ENCODE measurements at regions not wholly inside any gene's neighbourhood (a gene's known extent, or its start where the extent isn't known, plus 50 kb on each side); places are given as distances from the start of the nearest gene placed in this dataset.

DNA sequence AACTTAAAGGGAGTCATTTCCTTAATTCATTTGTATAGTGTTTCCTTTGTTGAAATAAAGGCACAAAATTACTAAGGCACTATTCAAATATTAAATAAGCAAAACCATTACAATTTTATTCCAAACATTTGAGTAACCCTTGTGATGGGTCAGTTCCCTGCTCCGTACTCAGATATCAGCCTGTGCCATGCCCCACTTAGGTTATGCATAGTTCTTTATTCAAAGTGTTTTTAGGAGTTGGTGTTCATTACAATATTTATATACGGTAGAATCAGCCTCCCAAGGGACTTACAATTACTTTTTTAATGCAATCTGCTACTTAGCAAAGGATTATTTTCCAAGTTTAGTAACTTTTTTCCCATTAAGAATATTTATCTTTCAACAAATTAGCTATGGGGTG is 119.3 kb upstream of the SEMA3D start:
- H3K4me1 ChIP-seq: no peaks in the 10 kb centered on the region
- TF ChIP-seq CTCF (IDR thresholded peaks at IDR 0.05): no peak
- intact Hi-C loops (cut with DNase I): no loop called here
- 36 to 41% methylated on average over 2 of the region's 2 CpGs for WGBS, 2 donors
- ATAC-seq (no peak), DNase-seq (no peak)
- H3K9me3 ChIP-seq: no peaks in the 10 kb centered on the region
- no peaks in the 10 kb centered on the region for H3K36me3 ChIP-seq
- no peak overlapping the region for H3K4me3 ChIP-seq
- no peaks in the 10 kb centered on the region for H3K27me3 ChIP-seq
- no peak overlapping the region for H3K27ac ChIP-seq

GRCh38 chr7:85294176-85294575 is 107.3 kb upstream of the SEMA3D start:
- Histone ChIP-seq H3K9me3 (peaks cover 0 to 10% (median 0%) of the 10 kb centered on the region in 11 donors), H3K4me1 (no peaks in the 10 kb centered on the region), H3K36me3 (no peaks in the 10 kb centered on the region), H3K4me3 (no peak overlapping the region), H3K27ac (no peak overlapping the region), H3K27me3 (no peaks in the 10 kb centered on the region)
- no peak for ATAC-seq
- DNase-seq: no peak
- 86 to 91% methylated on average over 3 of the region's 3 CpGs for WGBS, 2 donors
- TF ChIP-seq CTCF (IDR thresholded peaks at IDR 0.05): no peak
- intact Hi-C loops (cut with DNase I): no loop called here

GRCh38 chr7:85292908-85293576 is 106.2 kb upstream of the SEMA3D start:
- Histone ChIP-seq H3K36me3 (no peaks in the 10 kb centered on the region), H3K9me3 (peaks cover 0 to 10% (median 0%) of the 10 kb centered on the region in 11 donors), H3K27me3 (no peaks in the 10 kb centered on the region), H3K27ac (no peak overlapping the region), H3K4me1 (no peaks in the 10 kb centered on the region), H3K4me3 (no peak overlapping the region)
- intact Hi-C loops (cut with DNase I): no loop called here
- no peak for DNase-seq
- TF ChIP-seq CTCF (IDR thresholded peaks at IDR 0.05): no peak
- ATAC-seq: no peak

DNA sequence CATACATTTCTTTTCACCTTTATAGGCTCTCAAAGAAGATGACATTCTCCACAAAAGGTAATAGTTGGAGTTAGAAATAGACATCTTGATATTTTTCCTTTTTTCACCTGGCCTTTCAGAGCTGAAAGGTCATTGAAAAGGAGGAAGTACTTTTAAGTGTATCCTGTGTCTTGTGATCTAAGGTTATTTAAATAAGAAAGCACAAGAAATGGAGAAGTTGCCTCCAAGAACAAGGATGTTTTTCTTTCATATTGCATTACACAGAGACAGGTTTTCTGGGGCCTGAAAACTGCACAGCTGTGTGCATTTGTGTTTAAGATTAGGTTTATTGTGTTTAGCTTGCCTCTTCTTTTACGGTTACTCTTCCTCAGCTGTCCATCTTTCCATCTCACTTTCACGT is 103.4 kb upstream of the SEMA3D start:
- Histone ChIP-seq H3K27me3 (no peaks in the 10 kb centered on the region), H3K4me3 (no peak overlapping the region), H3K4me1 (no peaks in the 10 kb centered on the region), H3K9me3 (no peaks in the 10 kb centered on the region), H3K36me3 (no peaks in the 10 kb centered on the region), H3K27ac (no peak overlapping the region)
- WGBS, 2 donors: 61 to 73% methylated on average over 2 of the region's 2 CpGs
- intact Hi-C loops (cut with DNase I): no loop called here
- DNase-seq (no peak), ATAC-seq (no peak)
- no peak for TF ChIP-seq CTCF (IDR thresholded peaks at IDR 0.05)
